ENCODE measurements at regions not wholly inside any gene's neighbourhood (a gene's known extent, or its start where the extent isn't known, plus 50 kb on each side); places are given as distances from the start of the nearest gene placed in this dataset.

- no peak for TF ChIP-seq CTCF (conservative IDR thresholded peaks at IDR 0.05; ENCODE audit: low read depth, low read length)
- no peak for TF ChIP-seq EZH2 (IDR thresholded peaks at IDR 0.05; ENCODE audit: borderline replicate concordance, low read depth, low read length, poor library complexity, severe bottlenecking)
These were observed 139.2 kb downstream of the KIF26A start for GRCh38 chr14:104277416-104278213.
